HFF-Myc (cell line): ENCODE measurements at regions not wholly inside any gene's neighbourhood (a gene's known extent, or its start where the extent isn't known, plus 50 kb on each side); places are given as distances from the start of the nearest gene placed in this dataset.

ENCODE experiments used
- DNase-seq: peaks from one replicate; pipeline ENCODE4 v3.0.0-alpha.2; 2011; ENCODE audit warnings: low read depth; ENCODE audit errors: extremely low read depth
- H3K4me3 ChIP-seq: replicated peaks from 2 replicates; pipeline ENCODE4 v1.5.1; 2011; ENCODE audit warnings: low read depth, mild to moderate bottlenecking, control low read depth, low read length
- CTCF ChIP-seq: IDR thresholded peaks from 2 replicates; pipeline ENCODE4 v1.5.1; 2012; ENCODE audit warnings: mild to moderate bottlenecking, low read depth, low read length, control low read depth; ENCODE audit errors: missing control alignments

- H3K4me3 ChIP-seq: no peak overlapping the region
- no peak for TF ChIP-seq CTCF
- DNase-seq: no peak
These were observed 113.7 kb downstream of the UNC5CL start for GRCh38 chr6:40925341-40925740.

- no peak overlapping the region for H3K4me3 ChIP-seq
These were observed 114.2 kb downstream of the UNC5CL start for GRCh38 chr6:40924839-40925238.

GRCh38 chr6:40923880-40924279 lies 115.1 kb downstream of the UNC5CL start:
- no peak for DNase-seq
- no peak for TF ChIP-seq CTCF
- no peak overlapping the region for H3K4me3 ChIP-seq

More at GRCh38 chr6:40924839-40925238, 114.2 kb downstream of the UNC5CL start:
- no peak for DNase-seq
- TF ChIP-seq CTCF: no peak

GRCh38 chr6:40923326-40923725 lies 115.7 kb downstream of the UNC5CL start:
- no peak for DNase-seq
- TF ChIP-seq CTCF: no peak
- no peak overlapping the region for H3K4me3 ChIP-seq

GRCh38 chr6:40922281-40922680 lies 116.7 kb downstream of the UNC5CL start:
- DNase-seq: no peak
- H3K4me3 ChIP-seq: no peak overlapping the region
- TF ChIP-seq CTCF: no peak

- TF ChIP-seq CTCF: no peak
- H3K4me3 ChIP-seq: no peak overlapping the region
- DNase-seq: no peak
These were observed 120.9 kb downstream of the UNC5CL start for GRCh38 chr6:40918040-40918651.

GRCh38 chr6:40917603-40918002 lies 121.4 kb downstream of the UNC5CL start:
- no peak for DNase-seq
- no peak for TF ChIP-seq CTCF
- no peak overlapping the region for H3K4me3 ChIP-seq
